ENCODE measurements at regions not wholly inside any gene's neighbourhood (a gene's known extent, or its start where the extent isn't known, plus 50 kb on each side); places are given as distances from the start of the nearest gene placed in this dataset.

- TF ChIP-seq POLR2A (IDR thresholded peaks at IDR 0.05) (no peak), CTCF (IDR thresholded peaks at IDR 0.05) (no peak)
- Histone ChIP-seq H3K4me3 (replicated peaks in 1 of 3) (no peak overlapping the region), H3K27ac (no peak overlapping the region), H3K36me3 (no peaks in the 10 kb centered on the region), H3K9me3 (no peaks in the 10 kb centered on the region), H3K4me1 (no peaks in the 10 kb centered on the region), H3K27me3 (no peaks in the 10 kb centered on the region)
- 97 to 98% methylated on average over 2 of the region's 2 CpGs for WGBS, 2 donors
- intact Hi-C loops (cut with DNase I) = no loop called here
- no peak for DNase-seq
Measured at GRCh38 chr12:77372026-77372425, 306.7 kb upstream of the E2F7 start.

- H3K27me3 ChIP-seq = no peaks in the 10 kb centered on the region
- intact Hi-C loops (cut with DNase I) = no loop called here
- no peaks in the 10 kb centered on the region for H3K9me3 ChIP-seq
- H3K4me1 ChIP-seq = no peaks in the 10 kb centered on the region
- no peak overlapping the region for H3K27ac ChIP-seq
- no peak for TF ChIP-seq POLR2A (IDR thresholded peaks at IDR 0.05)
- TF ChIP-seq CTCF (IDR thresholded peaks at IDR 0.05) = no peak
- DNase-seq = no peak
- no peak overlapping the region for H3K4me3 ChIP-seq (replicated peaks in 1 of 3)
- WGBS, 2 donors = 98 to 99% methylated on average over 2 of the region's 2 CpGs
- no peaks in the 10 kb centered on the region for H3K36me3 ChIP-seq
Measured at GRCh38 chr12:77368379-77368778, 303.0 kb upstream of the E2F7 start.

GRCh38 chr12:77366616-77367015 lies 301.2 kb upstream of the E2F7 start:
- TF ChIP-seq POLR2A (IDR thresholded peaks at IDR 0.05) (no peak), CTCF (IDR thresholded peaks at IDR 0.05) (no peak)
- no peaks in the 10 kb centered on the region for H3K36me3 ChIP-seq
- DNase-seq = no peak
- no peaks in the 10 kb centered on the region for H3K27me3 ChIP-seq
- H3K4me1 ChIP-seq = no peaks in the 10 kb centered on the region
- H3K27ac ChIP-seq = no peak overlapping the region
- H3K9me3 ChIP-seq = no peaks in the 10 kb centered on the region
- intact Hi-C loops (cut with DNase I) = no loop called here
- 91 to 96% methylated on average over 2 of the region's 2 CpGs for WGBS, 2 donors
- no peak overlapping the region for H3K4me3 ChIP-seq (replicated peaks in 1 of 3)

GRCh38 chr12:77364400-77364799 lies 299.0 kb upstream of the E2F7 start:
- TF ChIP-seq POLR2A (IDR thresholded peaks at IDR 0.05) = no peak
- no peak for TF ChIP-seq CTCF (IDR thresholded peaks at IDR 0.05)
- DNase-seq = no peak
- no peak overlapping the region for H3K27ac ChIP-seq
- no peaks in the 10 kb centered on the region for H3K9me3 ChIP-seq
- intact Hi-C loops (cut with DNase I) = no loop called here
- no peak overlapping the region for H3K4me3 ChIP-seq (replicated peaks in 1 of 3)
- no peaks in the 10 kb centered on the region for H3K4me1 ChIP-seq
- H3K27me3 ChIP-seq = no peaks in the 10 kb centered on the region
- no peaks in the 10 kb centered on the region for H3K36me3 ChIP-seq
- WGBS, 2 donors = 93 to 100% methylated on average over 1 of the region's 1 CpG

GRCh38 chr12:77362509-77363210 lies 297.3 kb upstream of the E2F7 start:
- Histone ChIP-seq H3K27ac (no peak overlapping the region), H3K4me3 (replicated peaks in 1 of 3) (no peak overlapping the region), H3K4me1 (no peaks in the 10 kb centered on the region), H3K36me3 (no peaks in the 10 kb centered on the region), H3K27me3 (no peaks in the 10 kb centered on the region), H3K9me3 (no peaks in the 10 kb centered on the region)
- TF ChIP-seq CTCF (IDR thresholded peaks at IDR 0.05) (no peak), POLR2A (IDR thresholded peaks at IDR 0.05) (no peak)
- intact Hi-C loops (cut with DNase I) = no loop called here
- DNase-seq = no peak
- WGBS, 2 donors = 83 to 89% methylated on average over 7 of the region's 7 CpGs

All from thyroid gland (tissue), 4 donors.